ENCODE measurements at regions not wholly inside any gene's neighbourhood (a gene's known extent, or its start where the extent isn't known, plus 50 kb on each side); places are given as distances from the start of the nearest gene placed in this dataset.

DNA sequence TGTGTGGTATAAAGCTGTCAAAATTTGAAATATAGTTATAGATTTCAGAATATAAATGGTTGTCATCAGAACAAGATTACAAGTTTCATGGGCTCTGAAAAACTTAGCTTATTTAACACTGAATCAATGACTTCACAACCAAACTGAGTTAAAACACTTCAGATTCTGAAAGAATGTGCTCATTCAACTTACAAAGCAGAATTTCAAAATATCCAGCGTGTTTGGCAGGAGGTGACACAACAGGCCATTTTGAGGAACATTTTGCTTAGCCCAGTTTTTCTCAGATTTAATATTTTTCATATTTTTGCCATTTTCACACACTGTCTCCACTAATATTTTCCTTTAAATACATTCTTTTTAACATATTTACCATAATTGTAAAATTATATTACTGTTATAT lies 781.1 kb downstream of the TUSC7 start:
- no peak overlapping the region for H3K9ac ChIP-seq (ENCODE audit: low read depth in 2 of 2, low read length in 2 of 2)
- intact Hi-C loops (cut with DNase I): no loop called here
- H3K4me1 ChIP-seq: no peaks in the 10 kb centered on the region
- H3K27me3 ChIP-seq: no peaks in the 10 kb centered on the region
- H3K9me3 ChIP-seq: no peaks in the 10 kb centered on the region
- no peak overlapping the region for H3K4me3 ChIP-seq
- H3K27ac ChIP-seq: no peak overlapping the region
- H3K36me3 ChIP-seq: no peaks in the 10 kb centered on the region
- no peak for DNase-seq
- TF ChIP-seq, protein P1, sequence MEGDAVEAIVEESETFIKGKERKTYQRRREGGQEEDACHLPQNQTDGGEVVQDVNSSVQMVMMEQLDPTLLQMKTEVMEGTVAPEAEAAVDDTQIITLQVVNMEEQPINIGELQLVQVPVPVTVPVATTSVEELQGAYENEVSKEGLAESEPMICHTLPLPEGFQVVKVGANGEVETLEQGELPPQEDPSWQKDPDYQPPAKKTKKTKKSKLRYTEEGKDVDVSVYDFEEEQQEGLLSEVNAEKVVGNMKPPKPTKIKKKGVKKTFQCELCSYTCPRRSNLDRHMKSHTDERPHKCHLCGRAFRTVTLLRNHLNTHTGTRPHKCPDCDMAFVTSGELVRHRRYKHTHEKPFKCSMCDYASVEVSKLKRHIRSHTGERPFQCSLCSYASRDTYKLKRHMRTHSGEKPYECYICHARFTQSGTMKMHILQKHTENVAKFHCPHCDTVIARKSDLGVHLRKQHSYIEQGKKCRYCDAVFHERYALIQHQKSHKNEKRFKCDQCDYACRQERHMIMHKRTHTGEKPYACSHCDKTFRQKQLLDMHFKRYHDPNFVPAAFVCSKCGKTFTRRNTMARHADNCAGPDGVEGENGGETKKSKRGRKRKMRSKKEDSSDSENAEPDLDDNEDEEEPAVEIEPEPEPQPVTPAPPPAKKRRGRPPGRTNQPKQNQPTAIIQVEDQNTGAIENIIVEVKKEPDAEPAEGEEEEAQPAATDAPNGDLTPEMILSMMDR (IDR thresholded peaks at IDR 0.05): no peak

DNA sequence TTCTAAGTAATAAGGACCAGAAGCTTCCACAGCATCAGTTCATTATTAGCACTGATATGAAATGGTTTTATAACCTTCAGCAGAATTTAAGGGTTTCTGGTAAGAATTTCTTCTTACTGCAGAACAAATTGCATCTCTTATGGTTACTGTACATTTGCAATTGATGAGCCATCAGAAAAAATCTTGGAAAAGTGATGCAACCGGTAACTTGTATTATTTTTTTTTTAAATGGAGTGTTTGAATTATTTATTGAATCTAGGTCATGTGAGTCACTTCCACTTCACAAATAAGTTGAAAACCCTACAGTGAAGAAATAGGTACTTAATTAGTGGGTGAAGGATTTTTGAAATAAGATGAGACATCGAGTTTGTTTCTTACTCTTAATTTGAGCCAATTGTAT lies 786.0 kb downstream of the TUSC7 start:
- H3K27ac ChIP-seq: no peak overlapping the region
- no peaks in the 10 kb centered on the region for H3K27me3 ChIP-seq
- H3K9ac ChIP-seq (ENCODE audit: low read depth in 2 of 2, low read length in 2 of 2): no peak overlapping the region
- no peaks in the 10 kb centered on the region for H3K4me1 ChIP-seq
- no peaks in the 10 kb centered on the region for H3K9me3 ChIP-seq
- DNase-seq: no peak
- TF ChIP-seq, protein P1 (IDR thresholded peaks at IDR 0.05): no peak
- intact Hi-C loops (cut with DNase I): no loop called here
- H3K36me3 ChIP-seq: no peaks in the 10 kb centered on the region
- no peak overlapping the region for H3K4me3 ChIP-seq

DNA sequence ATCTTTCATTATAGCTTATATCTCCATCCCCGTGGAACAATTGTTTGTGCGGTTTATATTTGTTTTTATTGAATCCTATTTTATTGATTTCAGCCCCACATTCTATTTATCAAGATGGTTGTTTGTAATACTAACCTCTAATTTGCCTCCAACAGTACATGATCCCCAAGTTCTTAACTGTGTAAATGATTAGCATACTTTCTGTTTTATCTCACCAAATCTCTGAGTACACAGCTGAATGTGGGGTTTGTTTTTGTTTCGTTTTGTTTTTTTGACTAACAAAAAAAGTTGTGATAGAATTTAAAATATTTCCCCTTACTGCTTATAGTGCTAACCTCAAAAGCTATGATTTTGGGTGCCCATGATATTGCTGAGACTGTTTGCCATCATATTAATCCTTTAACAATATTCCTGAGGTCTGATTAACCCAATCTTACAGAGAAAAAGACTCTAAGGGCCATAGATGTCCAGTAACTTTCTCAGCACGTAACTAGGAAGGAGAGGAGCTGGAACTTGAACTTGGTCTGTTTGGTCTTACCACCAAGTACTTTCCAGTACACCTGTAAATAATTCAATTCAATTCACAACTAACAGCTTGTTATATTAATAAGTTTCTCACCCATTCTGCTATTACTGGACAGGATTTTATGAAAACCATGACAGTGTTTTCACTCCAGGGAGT lies 789.8 kb downstream of the TUSC7 start:
- Histone ChIP-seq H3K27ac (no peak overlapping the region), H3K9me3 (no peaks in the 10 kb centered on the region), H3K36me3 (no peaks in the 10 kb centered on the region), H3K4me3 (no peak overlapping the region), H3K9ac (ENCODE audit: low read depth in 2 of 2, low read length in 2 of 2) (no peak overlapping the region), H3K27me3 (no peaks in the 10 kb centered on the region), H3K4me1 (no peaks in the 10 kb centered on the region)
- TF ChIP-seq, protein P1 (IDR thresholded peaks at IDR 0.05): no peak
- DNase-seq: no peak
- intact Hi-C loops (cut with DNase I): no loop called here

DNA sequence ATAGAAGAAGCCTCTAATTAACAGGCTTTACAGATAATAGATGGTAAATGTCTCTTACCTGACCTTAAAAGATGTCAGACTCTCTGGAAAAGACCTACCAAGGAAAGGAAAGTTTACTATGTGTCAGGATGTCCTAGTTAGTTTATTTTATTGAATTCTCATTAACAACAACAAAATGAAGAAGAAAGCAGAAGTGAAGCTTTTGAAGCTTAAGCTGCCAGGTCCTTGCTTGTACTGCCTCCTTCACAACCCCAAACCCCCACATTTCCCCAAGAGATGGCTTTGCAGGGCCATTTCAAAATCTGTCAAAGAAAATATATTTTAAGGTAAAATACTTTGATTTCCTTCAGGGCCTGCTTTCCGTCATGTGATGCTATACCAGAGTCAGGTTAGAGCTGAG lies 798.4 kb downstream of the TUSC7 start:
- H3K9ac ChIP-seq (ENCODE audit: low read depth in 2 of 2, low read length in 2 of 2): no peak overlapping the region
- H3K27ac ChIP-seq: no peak overlapping the region
- intact Hi-C loops (cut with DNase I): no loop called here
- no peak overlapping the region for H3K4me3 ChIP-seq
- TF ChIP-seq, protein P1 (IDR thresholded peaks at IDR 0.05): no peak
- no peak for DNase-seq
- no peaks in the 10 kb centered on the region for H3K27me3 ChIP-seq
- no peaks in the 10 kb centered on the region for H3K36me3 ChIP-seq
- no peaks in the 10 kb centered on the region for H3K9me3 ChIP-seq
- H3K4me1 ChIP-seq: no peaks in the 10 kb centered on the region

DNA sequence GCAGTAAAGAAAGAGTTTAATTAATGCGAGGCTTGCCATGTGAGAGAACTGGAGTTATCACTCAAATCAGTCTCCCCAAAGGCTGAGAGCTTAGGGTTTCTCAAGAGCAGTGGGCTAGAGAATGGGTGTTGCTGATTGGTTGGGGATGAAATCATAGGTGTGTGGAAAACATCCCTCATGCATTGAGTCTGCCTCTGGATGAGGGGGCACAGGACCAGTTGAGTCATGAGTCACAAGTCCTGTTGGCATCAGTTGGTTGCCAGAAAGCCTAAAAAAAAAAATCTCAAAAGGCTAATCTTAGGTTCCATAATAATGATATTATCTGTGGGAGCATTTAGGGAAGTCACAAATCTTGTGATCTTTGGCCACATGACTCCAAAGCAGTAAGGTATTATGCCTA lies 800.3 kb downstream of the TUSC7 start:
- intact Hi-C loops (cut with DNase I): no loop called here
- H3K4me3 ChIP-seq: no peak overlapping the region
- no peaks in the 10 kb centered on the region for H3K36me3 ChIP-seq
- no peak for DNase-seq
- TF ChIP-seq, protein P1 (IDR thresholded peaks at IDR 0.05): no peak
- no peaks in the 10 kb centered on the region for H3K9me3 ChIP-seq
- H3K27ac ChIP-seq: no peak overlapping the region
- no peaks in the 10 kb centered on the region for H3K27me3 ChIP-seq
- no peak overlapping the region for H3K9ac ChIP-seq (ENCODE audit: low read depth in 2 of 2, low read length in 2 of 2)
- H3K4me1 ChIP-seq: no peaks in the 10 kb centered on the region

Data from colonic mucosa (tissue), 4 donors.